ENCODE measurements at regions not wholly inside any gene's neighbourhood (a gene's known extent, or its start where the extent isn't known, plus 50 kb on each side); places are given as distances from the start of the nearest gene placed in this dataset.

DNA sequence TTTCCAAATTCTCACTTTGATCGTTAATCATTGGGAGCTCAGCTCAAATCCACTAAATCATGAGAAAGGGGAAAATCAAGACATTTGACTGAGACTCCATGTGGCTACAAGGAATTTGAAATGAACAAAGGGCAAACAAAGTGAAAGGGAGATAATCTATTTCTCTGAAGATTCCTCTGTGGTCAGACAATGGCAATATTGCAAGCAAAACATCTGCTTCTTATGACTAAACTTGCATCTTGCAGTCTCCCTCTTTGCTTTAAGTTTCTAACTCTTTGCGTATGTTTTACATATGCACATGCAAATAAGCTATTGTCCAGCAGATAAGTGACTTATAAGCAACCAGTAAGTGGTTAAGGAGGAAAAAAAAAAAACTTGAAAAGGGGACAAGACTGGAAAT is 299.1 kb upstream of the NXPH2 start:
- Histone ChIP-seq H3K9me3 (ENCODE audit: control insufficient read depth, insufficient read depth, low read depth, low read length) (no peaks in the 10 kb centered on the region), H3K27ac (ENCODE audit: low read length) (no peak overlapping the region), H3K36me3 (ENCODE audit: control insufficient read depth, insufficient read depth, low read length) (no peaks in the 10 kb centered on the region), H3K4me1 (ENCODE audit: control insufficient read depth, insufficient read depth, low read length) (no peaks in the 10 kb centered on the region), H3K4me3 (ENCODE audit: low read depth in 2 of 2, low read length in 2 of 2) (no peak overlapping the region), H3K27me3 (ENCODE audit: control insufficient read depth, insufficient read depth, low read length) (no peaks in the 10 kb centered on the region)
- no peak for TF ChIP-seq POLR2AphosphoS5 (IDR thresholded peaks at IDR 0.05; ENCODE audit: low read depth, low read length)
- no peak for TF ChIP-seq SIN3A (IDR thresholded peaks at IDR 0.05; ENCODE audit: borderline replicate concordance, insufficient read depth, low read depth, low read length)
- TF ChIP-seq TCF7L2 (IDR thresholded peaks at IDR 0.05; ENCODE audit: low read depth, low read length) = no peak
- TF ChIP-seq, protein P1, sequence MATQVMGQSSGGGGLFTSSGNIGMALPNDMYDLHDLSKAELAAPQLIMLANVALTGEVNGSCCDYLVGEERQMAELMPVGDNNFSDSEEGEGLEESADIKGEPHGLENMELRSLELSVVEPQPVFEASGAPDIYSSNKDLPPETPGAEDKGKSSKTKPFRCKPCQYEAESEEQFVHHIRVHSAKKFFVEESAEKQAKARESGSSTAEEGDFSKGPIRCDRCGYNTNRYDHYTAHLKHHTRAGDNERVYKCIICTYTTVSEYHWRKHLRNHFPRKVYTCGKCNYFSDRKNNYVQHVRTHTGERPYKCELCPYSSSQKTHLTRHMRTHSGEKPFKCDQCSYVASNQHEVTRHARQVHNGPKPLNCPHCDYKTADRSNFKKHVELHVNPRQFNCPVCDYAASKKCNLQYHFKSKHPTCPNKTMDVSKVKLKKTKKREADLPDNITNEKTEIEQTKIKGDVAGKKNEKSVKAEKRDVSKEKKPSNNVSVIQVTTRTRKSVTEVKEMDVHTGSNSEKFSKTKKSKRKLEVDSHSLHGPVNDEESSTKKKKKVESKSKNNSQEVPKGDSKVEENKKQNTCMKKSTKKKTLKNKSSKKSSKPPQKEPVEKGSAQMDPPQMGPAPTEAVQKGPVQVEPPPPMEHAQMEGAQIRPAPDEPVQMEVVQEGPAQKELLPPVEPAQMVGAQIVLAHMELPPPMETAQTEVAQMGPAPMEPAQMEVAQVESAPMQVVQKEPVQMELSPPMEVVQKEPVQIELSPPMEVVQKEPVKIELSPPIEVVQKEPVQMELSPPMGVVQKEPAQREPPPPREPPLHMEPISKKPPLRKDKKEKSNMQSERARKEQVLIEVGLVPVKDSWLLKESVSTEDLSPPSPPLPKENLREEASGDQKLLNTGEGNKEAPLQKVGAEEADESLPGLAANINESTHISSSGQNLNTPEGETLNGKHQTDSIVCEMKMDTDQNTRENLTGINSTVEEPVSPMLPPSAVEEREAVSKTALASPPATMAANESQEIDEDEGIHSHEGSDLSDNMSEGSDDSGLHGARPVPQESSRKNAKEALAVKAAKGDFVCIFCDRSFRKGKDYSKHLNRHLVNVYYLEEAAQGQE (IDR thresholded peaks at IDR 0.05; ENCODE audit: insufficient read depth in 1 of 2, low read depth in 2 of 2, low read length in 1 of 2) = no peak
- TF ChIP-seq, protein P2, sequence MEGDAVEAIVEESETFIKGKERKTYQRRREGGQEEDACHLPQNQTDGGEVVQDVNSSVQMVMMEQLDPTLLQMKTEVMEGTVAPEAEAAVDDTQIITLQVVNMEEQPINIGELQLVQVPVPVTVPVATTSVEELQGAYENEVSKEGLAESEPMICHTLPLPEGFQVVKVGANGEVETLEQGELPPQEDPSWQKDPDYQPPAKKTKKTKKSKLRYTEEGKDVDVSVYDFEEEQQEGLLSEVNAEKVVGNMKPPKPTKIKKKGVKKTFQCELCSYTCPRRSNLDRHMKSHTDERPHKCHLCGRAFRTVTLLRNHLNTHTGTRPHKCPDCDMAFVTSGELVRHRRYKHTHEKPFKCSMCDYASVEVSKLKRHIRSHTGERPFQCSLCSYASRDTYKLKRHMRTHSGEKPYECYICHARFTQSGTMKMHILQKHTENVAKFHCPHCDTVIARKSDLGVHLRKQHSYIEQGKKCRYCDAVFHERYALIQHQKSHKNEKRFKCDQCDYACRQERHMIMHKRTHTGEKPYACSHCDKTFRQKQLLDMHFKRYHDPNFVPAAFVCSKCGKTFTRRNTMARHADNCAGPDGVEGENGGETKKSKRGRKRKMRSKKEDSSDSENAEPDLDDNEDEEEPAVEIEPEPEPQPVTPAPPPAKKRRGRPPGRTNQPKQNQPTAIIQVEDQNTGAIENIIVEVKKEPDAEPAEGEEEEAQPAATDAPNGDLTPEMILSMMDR (IDR thresholded peaks at IDR 0.05) = no peak
- no TSS peak for BruUV-seq (replicated peaks)
- intact Hi-C loops (cut with micrococcal nuclease; ENCODE audit: unreplicated experiment) (no loop called here), in situ Hi-C loops (cut with HindIII; ENCODE audit: low pct_unique_long_range_greater_than_20kb, low sequenced_read_pairs) (no loop called here)
- ATAC-seq = no peak
- CTCF ChIA-PET = no interaction called here
- DNase-seq (ENCODE audit: low read depth, low spot score) = no peak
- POLR2A ChIA-PET = no interaction called here

DNA sequence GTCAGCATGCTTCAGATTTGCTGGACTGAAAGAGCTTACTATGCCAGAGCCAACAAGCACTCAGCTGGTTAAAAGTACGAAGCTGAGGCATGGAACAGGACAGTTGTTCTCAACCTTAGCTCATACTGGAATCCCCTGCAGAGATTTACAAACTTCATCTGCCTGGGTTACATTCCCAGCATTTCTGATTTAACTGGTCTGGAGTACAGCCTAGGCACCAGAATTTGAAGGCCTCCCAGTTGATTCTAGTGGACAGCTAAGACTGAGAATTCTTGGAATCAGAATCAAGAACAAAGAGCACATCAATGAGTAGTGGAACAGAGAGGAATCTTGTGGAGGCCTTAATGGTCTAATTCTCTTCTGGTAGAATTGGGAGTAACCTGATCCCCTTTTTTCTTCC is 298.2 kb upstream of the NXPH2 start:
- no peaks in the 10 kb centered on the region for H3K36me3 ChIP-seq (ENCODE audit: control insufficient read depth, insufficient read depth, low read length)
- in situ Hi-C loops (cut with HindIII; ENCODE audit: low pct_unique_long_range_greater_than_20kb, low sequenced_read_pairs) (no loop called here), intact Hi-C loops (cut with micrococcal nuclease; ENCODE audit: unreplicated experiment) (no loop called here)
- DNase-seq (ENCODE audit: low read depth, low spot score) (no peak), ATAC-seq (no peak)
- H3K9me3 ChIP-seq (ENCODE audit: control insufficient read depth, insufficient read depth, low read depth, low read length) = no peaks in the 10 kb centered on the region
- BruUV-seq (replicated peaks) = no TSS peak
- no peak overlapping the region for H3K27ac ChIP-seq (ENCODE audit: low read length)
- ChIA-PET POLR2A (no interaction called here), CTCF (no interaction called here)
- H3K27me3 ChIP-seq (ENCODE audit: control insufficient read depth, insufficient read depth, low read length) = no peaks in the 10 kb centered on the region
- no peak overlapping the region for H3K4me3 ChIP-seq (ENCODE audit: low read depth in 2 of 2, low read length in 2 of 2)
- TF ChIP-seq, protein P1 (IDR thresholded peaks at IDR 0.05; ENCODE audit: insufficient read depth in 1 of 2, low read depth in 2 of 2, low read length in 1 of 2) = no peak
- TF ChIP-seq, protein P2 (IDR thresholded peaks at IDR 0.05) = no peak
- TF ChIP-seq TCF7L2 (IDR thresholded peaks at IDR 0.05; ENCODE audit: low read depth, low read length) (no peak), SIN3A (IDR thresholded peaks at IDR 0.05; ENCODE audit: borderline replicate concordance, insufficient read depth, low read depth, low read length) (no peak), POLR2AphosphoS5 (IDR thresholded peaks at IDR 0.05; ENCODE audit: low read depth, low read length) (no peak)
- H3K4me1 ChIP-seq (ENCODE audit: control insufficient read depth, insufficient read depth, low read length) = no peaks in the 10 kb centered on the region
